Thoracic aorta (tissue), 2 donors: ENCODE measurements at regions not wholly inside any gene's neighbourhood (a gene's known extent, or its start where the extent isn't known, plus 50 kb on each side); places are given as distances from the start of the nearest gene placed in this dataset.

Experiments used
- ATAC-seq: fragments of 150-250 bp; one replicate; pipeline ENCODE4 v1.8.0; 2017; ENCODE audit warnings: low read depth; ENCODE audit not compliant: insufficient number of reproducible peaks, low FRiP score
- DNase-seq: peaks from one replicate; pipeline ENCODE4 v3.0.0-alpha.2; 2020; ENCODE audit warnings: low spot score
- H3K27ac ChIP-seq, 2 donors: fragments of 200-600 bp; sonication (generic); 1 replicate in 1 of 2; 2 replicates in 1 of 2; pipeline ENCODE4 v1.5.1; 2016; ENCODE audit warnings: mild to moderate bottlenecking in 2 of 2, moderate library complexity in 2 of 2
- H3K27me3 ChIP-seq: fragments of 200-600 bp; sonication (generic); replicated peaks from 2 replicates; pipeline ENCODE4 v1.6.0; 2016; ENCODE audit warnings: mild to moderate bottlenecking; ENCODE audit not compliant: insufficient read depth
- H3K36me3 ChIP-seq: fragments of 200-600 bp; sonication (generic); one replicate; pipeline ENCODE4 v1.5.1; 2016
- H3K4me1 ChIP-seq, 2 donors: fragments of 200-600 bp; sonication (generic); 1 replicate in 1 of 2; 2 replicates in 1 of 2; pipeline versions ENCODE4 v1.5.1 to v1.6.0; 2016; ENCODE audit warnings: low read depth in 2 of 2, mild to moderate bottlenecking in 1 of 2; ENCODE audit not compliant: control insufficient read depth in 1 of 2
- H3K4me3 ChIP-seq: fragments of 200-600 bp; sonication (generic); 2 replicates; pipeline ENCODE4 v1.5.1; 2016; ENCODE audit warnings: mild to moderate bottlenecking
- H3K9me3 ChIP-seq: fragments of 200-600 bp; sonication (generic); 2 replicates; pipeline ENCODE4 v1.5.1; 2016
- CTCF ChIP-seq: fragments of 200-600 bp; sonication (generic); IDR thresholded peaks from one replicate; pipeline ENCODE4 v1.5.1; 2019; ENCODE audit warnings: antibody characterized with exemption

GRCh38 chr9:80326105-80326504 is 754.3 kb downstream of the TLE4 start:
- Histone ChIP-seq H3K4me1 (peaks cover 0 to 6% of the 10 kb centered on the region in 2 donors), H3K27me3 (no peaks in the 10 kb centered on the region), H3K36me3 (no peaks in the 10 kb centered on the region), H3K9me3 (no peaks in the 10 kb centered on the region), H3K4me3 (no peak overlapping the region), H3K27ac (no peak overlapping the region)
- TF ChIP-seq CTCF = no peak
- ATAC-seq = no peak
- DNase-seq = no peak

DNA sequence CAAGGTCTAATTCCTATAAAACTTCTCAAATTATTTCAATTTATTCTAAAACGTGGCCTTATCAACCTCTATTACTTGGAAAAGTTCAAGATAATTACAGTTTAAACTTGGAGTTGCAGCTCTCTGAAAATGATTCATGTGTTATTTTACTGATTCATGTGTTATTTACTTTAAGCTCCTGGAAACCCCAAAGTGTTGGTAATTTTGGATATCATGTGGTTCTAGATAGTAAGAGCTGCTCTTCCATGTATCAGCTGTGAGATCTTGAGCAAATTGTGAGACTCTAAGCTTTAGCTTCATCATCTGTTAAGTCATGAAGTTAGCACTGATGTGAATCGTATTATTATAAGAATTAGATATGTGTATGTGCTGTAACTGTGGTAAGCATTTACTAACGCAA is 749.2 kb downstream of the TLE4 start:
- Histone ChIP-seq H3K4me1 (peaks cover 0 to 5% of the 10 kb centered on the region in 2 donors), H3K9me3 (no peaks in the 10 kb centered on the region), H3K36me3 (no peaks in the 10 kb centered on the region), H3K4me3 (no peak overlapping the region), H3K27ac (no peak overlapping the region), H3K27me3 (no peaks in the 10 kb centered on the region)
- DNase-seq (no peak), ATAC-seq (no peak)
- no peak for TF ChIP-seq CTCF

DNA sequence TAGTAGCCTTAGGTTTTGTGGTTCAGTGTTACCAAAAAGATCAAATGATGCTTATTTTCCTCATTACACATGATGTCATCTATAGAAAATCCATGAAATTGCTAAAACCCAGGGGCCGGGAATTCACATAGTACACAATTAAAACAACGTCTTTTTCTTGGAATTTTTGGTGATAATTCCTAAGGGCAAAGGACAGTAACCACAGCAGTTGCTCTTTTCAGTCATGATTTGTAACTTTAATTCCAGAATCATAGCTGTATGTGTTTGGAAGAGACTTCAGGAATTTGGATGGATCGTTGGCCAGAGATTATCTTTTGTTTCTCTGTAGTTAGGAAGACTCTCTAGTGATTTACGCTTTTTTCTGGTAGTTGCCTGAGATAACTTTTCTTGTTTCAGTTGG is 748.7 kb downstream of the TLE4 start:
- H3K27ac ChIP-seq = no peak overlapping the region
- no peak for ATAC-seq

DNA sequence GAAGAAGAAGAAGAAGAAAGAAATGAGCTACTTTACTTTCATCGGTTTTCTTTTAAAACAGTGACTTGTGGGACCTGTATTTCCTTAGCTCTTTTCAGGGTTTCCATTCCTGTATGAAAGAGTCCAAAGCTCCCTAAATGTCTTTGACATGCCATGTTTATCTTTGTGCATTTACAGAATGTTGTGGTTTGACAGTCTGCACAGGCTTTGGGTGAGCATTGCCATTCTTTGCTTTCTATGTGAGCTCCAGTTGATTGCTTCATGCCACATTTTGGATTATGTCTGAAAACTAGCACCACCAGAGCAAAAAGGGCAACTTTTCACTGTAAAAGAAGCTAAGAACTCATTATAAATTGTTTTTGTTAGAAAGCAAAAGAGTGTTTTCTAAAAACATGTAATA is 733.4 kb downstream of the TLE4 start:
- Histone ChIP-seq H3K4me1 (no peaks in the 10 kb centered on the region), H3K27me3 (no peaks in the 10 kb centered on the region)
- ATAC-seq = no peak

More for the DNA sequence above, 748.7 kb downstream of the TLE4 start:
- H3K36me3 ChIP-seq = no peaks in the 10 kb centered on the region
- no peak for DNase-seq
- no peak overlapping the region for H3K4me3 ChIP-seq
- TF ChIP-seq CTCF = no peak
- no peaks in the 10 kb centered on the region for H3K9me3 ChIP-seq
- H3K4me1 ChIP-seq = peaks cover 0 to under 1% of the 10 kb centered on the region in 2 donors
- no peaks in the 10 kb centered on the region for H3K27me3 ChIP-seq

DNA sequence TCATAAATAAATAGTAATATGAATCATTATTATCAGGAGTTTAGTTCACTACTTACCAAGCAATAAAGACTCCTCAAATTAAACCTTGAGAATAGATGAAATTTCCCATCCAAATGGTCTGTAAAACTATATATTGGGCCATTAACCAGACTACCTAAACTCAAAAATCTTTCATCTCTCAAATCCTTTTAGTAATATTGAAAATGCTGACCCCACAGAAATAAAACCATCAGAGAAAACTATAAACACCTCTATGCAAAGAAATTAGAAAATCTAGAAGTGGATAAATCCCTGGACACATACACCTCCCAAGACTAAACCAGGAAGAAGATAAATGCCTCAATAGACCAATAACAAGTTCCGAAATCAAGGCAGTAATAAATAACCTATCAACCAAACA is 723.2 kb downstream of the TLE4 start:
- no peak overlapping the region for H3K27ac ChIP-seq
- H3K9me3 ChIP-seq = no peaks in the 10 kb centered on the region
- DNase-seq (no peak), ATAC-seq (no peak)
- no peaks in the 10 kb centered on the region for H3K36me3 ChIP-seq
- H3K4me1 ChIP-seq = no peaks in the 10 kb centered on the region
- no peak for TF ChIP-seq CTCF
- no peak overlapping the region for H3K4me3 ChIP-seq
- H3K27me3 ChIP-seq = no peaks in the 10 kb centered on the region

More for the DNA sequence above, 733.4 kb downstream of the TLE4 start:
- no peak for DNase-seq
- no peak for TF ChIP-seq CTCF
- Histone ChIP-seq H3K36me3 (no peaks in the 10 kb centered on the region), H3K27ac (no peak overlapping the region), H3K9me3 (no peaks in the 10 kb centered on the region), H3K4me3 (no peak overlapping the region)
